Liver (tissue), 3 donors: ENCODE measurements at regions not wholly inside any gene's neighbourhood (a gene's known extent, or its start where the extent isn't known, plus 50 kb on each side); places are given as distances from the start of the nearest gene placed in this dataset.

Source experiments
- CTCF ChIP-seq: fragments of 150-350 bp; IDR thresholded peaks from 2 replicates; pipeline ENCODE4 v1.5.1; 2017; ENCODE audit warnings: improper control_type of control experiment, low read depth, low read length; ENCODE audit not compliant: missing input control
- EGR1 ChIP-seq, 2 donors: IDR thresholded peaks; 2 replicates each; pipeline ENCODE4 v1.6.1; 2016 to 2018; ENCODE audit warnings: antibody characterized with exemption in 2 of 2, low read depth in 2 of 2
- FOXA1 ChIP-seq: IDR thresholded peaks from 2 replicates; pipeline ENCODE4 v1.6.1; 2016; ENCODE audit warnings: antibody characterized with exemption
- HNF4G ChIP-seq: IDR thresholded peaks from 2 replicates; pipeline ENCODE4 v1.6.1; 2016; ENCODE audit warnings: antibody characterized with exemption
- RAD21 ChIP-seq, 2 donors: IDR thresholded peaks; 2 replicates each; pipeline ENCODE4 v1.6.1; 2016; ENCODE audit warnings: antibody characterized with exemption in 2 of 2, mild to moderate bottlenecking in 2 of 2
- YY1 ChIP-seq: IDR thresholded peaks from 2 replicates; pipeline ENCODE4 v1.6.1; 2016; ENCODE audit warnings: antibody characterized with exemption, mild to moderate bottlenecking
- ZBTB33 ChIP-seq: IDR thresholded peaks from 2 replicates; pipeline ENCODE4 v1.6.1; 2016; ENCODE audit warnings: antibody characterized with exemption
- donor health status: healthy.
- donor health status: healthy.

- TF ChIP-seq CTCF (no peak), RAD21 (IDR thresholded peaks at IDR 0.05) (no peak), FOXA1 (no peak), EGR1 (IDR thresholded peaks at IDR 0.05; ENCODE audit: low read depth in 2 of 2) (no peak), YY1 (no peak), ZBTB33 (no peak), HNF4G (no peak)
Observed at GRCh38 chr4:123941306-123941705, 544.7 kb downstream of the SPRY1 start.
